Stimulated activated CD4-positive, alpha-beta T cell treated with anti-CD3 and anti-CD28 coated beads, Interleukin-15, amount 100 ng/mL, for 48 hours (primary cell): ENCODE measurements at regions not wholly inside any gene's neighbourhood (a gene's known extent, or its start where the extent isn't known, plus 50 kb on each side); places are given as distances from the start of the nearest gene placed in this dataset.
"Not testable (repeated sequence)": the region's sequence is repeated elsewhere in the genome, so short reads cannot be mapped to it uniquely, and the experiment has no call there.

Experiments used
- DNase-seq, 2 donors: peaks; one replicate each; pipeline ENCODE4 v3.0.0-alpha.2; 2020; ENCODE audit warnings: low read depth in 2 of 2

DNA sequence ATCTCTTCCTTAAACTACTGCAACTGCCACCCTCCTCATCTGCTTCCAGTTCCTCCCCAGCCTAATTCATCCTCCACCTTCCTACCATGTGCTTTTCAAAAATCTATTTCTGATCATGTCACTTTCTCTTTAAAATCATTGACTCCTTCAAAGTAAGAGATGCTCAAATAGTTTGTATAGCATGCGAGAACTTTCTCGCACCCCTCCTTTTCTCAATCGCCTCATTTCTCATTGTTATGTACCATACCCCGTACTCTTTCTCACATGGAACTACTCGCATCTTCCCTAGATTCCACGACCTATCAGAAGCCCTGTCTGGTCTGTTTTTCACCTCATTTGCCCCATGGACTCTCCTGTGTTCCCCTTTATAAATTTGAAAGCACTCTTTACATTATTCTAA is 238.2 kb downstream of the NRIP1 start:
- no peak for DNase-seq

DNA sequence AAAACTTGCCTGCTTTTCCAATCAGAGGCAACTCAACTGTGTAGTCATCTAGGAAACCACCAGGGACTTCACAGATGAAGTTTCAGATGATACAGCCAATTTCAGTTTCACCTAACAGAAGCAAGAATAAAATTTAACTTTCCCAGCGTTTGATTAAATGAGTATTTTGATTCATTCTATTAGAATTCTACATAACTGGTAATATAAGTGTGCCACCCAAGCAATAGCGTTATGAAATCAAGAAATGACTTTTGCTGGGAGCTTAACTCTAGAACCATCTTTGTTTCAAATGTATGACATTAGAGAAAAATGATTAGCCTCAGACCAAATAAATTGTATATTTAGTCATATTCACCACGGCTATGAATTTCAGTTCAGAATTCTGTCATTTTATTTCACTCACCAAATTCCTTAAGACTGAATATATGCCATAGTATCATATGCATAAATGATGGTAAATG is 239.3 kb downstream of the NRIP1 start:
- no peak for DNase-seq

DNA sequence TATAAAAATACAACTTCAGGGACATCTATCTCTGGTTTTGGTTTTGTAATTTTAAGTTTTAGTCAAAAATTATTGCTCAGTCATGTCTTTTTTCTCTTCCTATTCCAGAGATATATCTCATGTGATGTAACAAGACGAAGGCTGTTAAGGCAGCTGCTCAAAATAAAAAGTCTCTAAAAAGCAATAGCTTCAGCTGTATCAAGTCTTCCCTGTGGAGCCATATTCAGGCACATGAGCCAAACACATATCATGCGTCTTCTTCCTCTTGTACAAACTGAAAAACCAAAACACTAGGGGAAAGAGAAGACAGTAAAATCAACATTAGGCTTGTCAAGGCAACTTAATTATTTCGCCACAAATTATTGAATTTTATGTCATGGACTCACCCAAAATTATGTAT is 240.7 kb downstream of the NRIP1 start:
- DNase-seq: no peak

GRCh38 chr21:14817311-14817710 is 247.5 kb downstream of the NRIP1 start:
- no peak for DNase-seq

GRCh38 chr21:14814991-14815390 is 249.8 kb downstream of the NRIP1 start:
- DNase-seq: no peak

DNA sequence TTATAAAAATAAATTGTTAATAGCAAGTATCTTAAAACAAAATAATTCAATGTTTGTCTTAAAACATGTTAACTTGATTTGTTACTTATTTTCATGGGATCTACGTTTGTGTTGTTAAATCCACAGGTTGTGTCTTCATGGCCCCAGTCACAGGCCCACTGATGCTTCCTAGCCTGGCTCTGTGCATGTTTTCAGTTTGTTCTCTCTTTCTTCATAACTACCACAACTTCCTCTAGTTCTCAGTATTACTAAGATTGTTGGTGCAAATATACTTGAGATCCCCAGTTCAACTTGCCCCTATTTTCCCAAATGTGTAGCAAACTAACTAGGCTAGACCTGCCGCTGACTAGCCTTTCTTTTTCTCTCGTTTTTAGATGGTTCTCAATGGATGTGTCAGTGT is 250.5 kb downstream of the NRIP1 start:
- DNase-seq: no peak

DNA sequence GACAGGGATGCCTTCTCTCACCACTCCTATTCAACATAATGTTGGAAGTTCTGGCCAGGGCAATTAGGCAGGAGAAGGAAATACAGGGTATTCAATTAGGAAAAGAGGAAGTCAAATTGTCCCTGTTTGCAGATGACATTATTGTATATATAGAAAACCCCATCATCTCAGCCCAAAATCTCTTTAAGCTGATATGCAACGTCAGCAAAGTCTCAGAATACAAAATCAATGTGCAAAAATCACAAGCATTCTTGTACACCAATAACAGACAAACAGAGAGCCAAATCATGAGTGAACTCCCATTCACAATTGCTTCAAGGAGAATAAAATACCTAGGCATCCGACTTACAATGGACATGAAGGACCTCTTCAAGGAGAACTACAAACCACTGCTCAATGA is 258.1 kb upstream of the SAMSN1 start:
- DNase-seq: not testable (repeated sequence)

GRCh38 chr21:14797543-14797942 is 251.4 kb upstream of the SAMSN1 start:
- DNase-seq: no peak

DNA sequence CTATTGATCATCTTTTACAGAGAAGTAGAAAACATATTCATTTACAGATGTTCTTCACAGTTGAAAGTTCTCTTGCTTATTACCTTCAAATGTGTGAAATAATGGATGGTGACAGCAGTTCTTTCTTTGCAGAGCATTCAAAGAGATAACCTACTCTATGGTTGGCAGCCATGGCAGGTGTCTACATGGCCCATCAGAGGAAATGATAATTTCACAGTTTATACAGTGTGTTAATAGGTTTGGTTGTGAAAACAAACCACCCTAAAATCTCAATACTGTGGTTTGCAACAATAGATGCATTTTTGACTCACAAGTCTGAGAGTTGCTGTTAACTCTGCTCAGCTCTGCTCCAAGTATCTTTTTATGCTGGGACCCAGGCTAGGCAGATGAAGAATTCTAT is 241.2 kb upstream of the SAMSN1 start:
- no peak for DNase-seq

- no peak for DNase-seq
These were observed 239.6 kb upstream of the SAMSN1 start for GRCh38 chr21:14785679-14786078.

DNA sequence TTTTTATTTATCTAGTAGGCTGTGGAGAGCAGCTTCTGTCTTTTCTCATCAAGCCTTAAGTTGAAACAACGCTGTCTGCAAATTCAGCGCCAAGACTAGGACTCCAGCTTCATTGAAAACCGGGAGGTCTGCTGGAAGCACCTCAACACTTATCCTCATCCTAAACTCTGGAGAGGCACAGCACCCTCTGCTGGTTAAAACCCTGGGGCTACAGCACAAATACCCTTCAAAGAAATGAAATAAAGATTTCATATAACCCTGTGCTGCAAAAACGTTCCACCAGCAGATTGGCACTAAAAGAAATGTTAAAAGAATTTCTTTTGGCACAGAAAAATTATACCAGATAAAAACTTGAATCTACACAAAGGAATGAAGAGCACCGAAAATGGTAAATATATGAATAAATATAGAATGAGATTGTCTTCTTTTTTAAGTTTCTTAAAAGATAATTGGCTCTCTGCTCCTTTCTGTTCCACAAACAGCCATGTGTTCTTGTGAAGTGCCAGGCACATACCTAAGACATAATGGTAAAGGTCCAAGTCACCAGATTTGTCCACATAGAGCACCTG is 227.7 kb upstream of the SAMSN1 start:
- DNase-seq: peak; percentile 12 to 27

- no peak for DNase-seq
These were observed 225.5 kb upstream of the SAMSN1 start for GRCh38 chr21:14771593-14771992.

GRCh38 chr21:14768042-14768441 is 221.9 kb upstream of the SAMSN1 start:
- DNase-seq: no peak

GRCh38 chr21:14767192-14767852 is 221.2 kb upstream of the SAMSN1 start:
- no peak for DNase-seq

DNA sequence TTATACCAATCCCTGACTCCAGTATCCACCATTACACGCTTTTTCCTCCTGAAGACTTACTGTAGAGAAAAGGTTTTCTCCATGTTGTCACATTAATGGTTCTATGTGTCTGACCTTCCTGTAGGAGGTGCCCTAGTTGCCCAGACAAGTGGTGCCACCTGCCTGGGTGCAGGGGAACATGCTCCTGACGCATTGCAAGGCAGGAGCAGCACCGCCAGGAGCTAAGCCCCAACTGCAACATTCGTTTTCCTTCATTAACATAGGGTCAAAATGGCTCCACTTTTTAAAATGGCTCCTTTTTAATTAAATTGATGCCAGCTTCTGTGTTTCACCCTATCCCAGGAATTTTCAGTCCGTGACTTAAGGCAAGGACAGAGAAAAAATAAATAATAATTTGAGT is 220.1 kb upstream of the SAMSN1 start:
- no peak for DNase-seq

DNA sequence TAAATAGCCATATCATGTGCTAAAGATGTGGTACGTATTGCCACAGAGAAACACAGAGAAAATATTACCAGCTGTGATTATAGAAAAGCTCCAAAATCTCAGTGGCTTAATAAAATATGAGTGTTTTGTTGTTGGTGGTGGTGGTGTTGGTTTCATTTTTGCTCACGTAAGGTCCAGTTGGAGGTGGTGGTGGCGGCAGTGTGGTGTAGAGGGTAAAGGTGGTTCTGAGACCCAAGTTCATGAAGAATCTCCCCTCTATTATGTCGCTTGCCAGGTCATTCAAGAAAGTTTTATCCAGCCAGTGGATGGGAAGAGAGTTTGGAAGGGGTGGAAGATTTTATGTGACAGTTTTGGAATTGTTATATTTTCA is 217.6 kb upstream of the SAMSN1 start:
- DNase-seq: no peak

DNA sequence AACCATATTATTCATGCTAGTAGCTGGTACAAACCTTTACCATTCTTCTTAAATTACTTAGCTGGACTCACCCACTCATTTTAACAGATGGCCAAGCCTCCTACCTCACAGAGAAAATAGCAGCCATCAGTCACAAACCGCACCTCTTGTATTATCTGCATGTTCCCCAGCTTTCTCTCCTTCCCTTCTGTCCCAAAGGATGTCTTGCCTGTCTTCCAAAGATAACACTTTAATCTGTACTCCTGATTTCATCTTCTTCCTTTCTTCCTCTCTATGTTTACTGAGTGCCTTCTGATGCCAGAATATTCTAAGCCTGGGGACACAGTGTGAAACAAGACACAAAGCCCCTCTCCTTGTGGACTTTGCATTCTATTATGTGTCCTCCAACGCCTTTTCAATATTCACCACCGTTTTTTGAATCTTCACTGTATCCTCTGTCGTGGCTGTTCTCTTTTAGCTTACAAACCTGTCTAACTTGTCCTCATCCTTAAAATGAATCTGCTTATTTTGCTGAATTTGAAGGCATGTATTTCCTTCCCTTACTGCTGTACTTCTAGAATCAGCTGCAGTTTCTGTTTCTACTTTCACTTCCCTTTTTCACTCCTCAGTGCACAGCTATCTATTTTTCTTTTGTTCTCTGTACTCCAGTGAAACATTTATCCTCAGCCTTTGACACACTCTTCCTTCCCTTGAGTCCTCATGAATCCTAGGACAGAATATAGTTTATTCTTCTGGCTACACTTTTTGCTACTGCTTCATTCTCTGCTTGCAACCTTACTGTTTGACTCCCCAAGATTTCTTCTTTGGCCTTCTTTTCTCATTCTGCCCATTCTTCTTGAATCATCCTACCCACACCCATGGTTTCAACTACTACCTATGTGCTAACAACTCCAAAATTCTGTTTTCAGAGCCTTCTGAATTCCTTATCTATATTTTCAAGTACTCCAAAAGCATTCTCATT is 216.9 kb upstream of the SAMSN1 start:
- no peak for DNase-seq

GRCh38 chr21:14762327-14762726 is 216.2 kb upstream of the SAMSN1 start:
- DNase-seq: no peak

GRCh38 chr21:14759285-14759684 is 213.2 kb upstream of the SAMSN1 start:
- DNase-seq: no peak

DNA sequence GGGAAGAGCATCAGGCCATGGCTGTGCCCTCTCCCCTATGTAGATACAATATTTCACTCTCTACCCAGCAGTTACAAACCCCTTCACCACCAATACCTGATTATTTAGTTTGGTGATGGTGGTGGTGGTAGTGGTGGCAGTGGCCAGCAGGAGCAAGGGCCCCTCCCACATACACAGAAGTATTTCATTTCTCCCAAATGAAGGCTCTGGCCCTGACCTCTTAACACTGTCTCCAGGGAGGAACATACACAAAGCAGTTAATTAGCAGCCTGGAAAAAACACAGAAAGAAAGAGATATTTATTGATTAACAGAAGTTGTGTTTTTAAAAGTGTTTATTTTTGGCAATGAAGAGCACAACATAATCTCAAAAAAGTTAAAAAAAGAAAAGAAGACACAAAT is 212.7 kb upstream of the SAMSN1 start:
- no peak for DNase-seq

DNA sequence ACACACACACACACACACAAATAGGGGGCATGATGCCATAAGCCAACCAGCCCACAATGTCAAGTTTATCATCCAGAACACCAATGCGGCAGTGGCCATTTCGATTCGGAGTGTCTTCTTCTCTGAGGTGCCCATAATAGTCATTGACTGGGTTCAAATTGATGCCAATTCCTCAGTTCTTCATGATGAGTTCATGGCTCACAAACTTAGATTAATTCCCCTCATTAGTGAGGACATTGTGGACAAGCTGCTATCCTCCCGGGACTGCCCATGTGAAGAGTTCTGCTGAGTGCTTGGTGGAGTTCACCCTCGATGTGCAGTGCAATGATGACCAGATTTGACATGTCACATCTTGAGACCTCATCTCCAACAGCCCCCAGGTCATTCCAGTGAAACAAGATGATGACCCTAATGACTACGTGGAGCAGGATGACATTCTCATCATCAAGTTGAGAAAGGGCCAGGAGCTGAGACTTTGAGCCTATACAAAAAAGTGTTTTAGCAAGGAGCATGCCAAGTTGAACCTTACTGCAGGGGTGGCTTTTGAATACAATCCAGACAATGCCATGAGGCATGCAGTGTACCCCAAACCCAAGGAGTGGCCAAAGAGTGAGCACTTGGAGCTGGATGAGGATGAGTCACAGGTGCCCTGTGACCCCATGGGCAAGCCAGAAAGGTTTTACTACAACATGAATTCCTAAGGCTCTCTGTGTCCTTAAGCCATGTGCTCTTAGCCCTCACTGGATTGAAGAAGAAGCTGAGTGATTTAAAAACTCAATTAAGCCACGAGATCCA is 211.6 kb upstream of the SAMSN1 start:
- no peak for DNase-seq

GRCh38 chr21:14755086-14755485 is 209.0 kb upstream of the SAMSN1 start:
- no peak for DNase-seq
